Motor neuron (in vitro differentiated cells): ENCODE measurements at regions not wholly inside any gene's neighbourhood (a gene's known extent, or its start where the extent isn't known, plus 50 kb on each side); places are given as distances from the start of the nearest gene placed in this dataset.

Source experiments
- ATAC-seq, 8 experiments: fragments of 200-7000 bp; cut with Tn5 transposase; replicated peaks in 6 of 8; 2 replicates each; pipeline ENCODE4 v1.8.0; 2021; ENCODE audit warnings: mild to moderate bottlenecking in 8 of 8, moderate library complexity in 8 of 8
- H3K27ac ChIP-seq, 2 donors: fragments of 250-450 bp; sonication (Bioruptor Pico); 2 replicates each; pipeline ENCODE4 v1.9.0; 2021; ENCODE audit warnings: antibody characterized with exemption in 2 of 2, mild to moderate bottlenecking in 2 of 2, moderate library complexity in 1 of 2
- H3K4me1 ChIP-seq, 2 donors: fragments of 250-450 bp; sonication (Bioruptor Pico); replicated peaks in 1 of 2; 2 replicates each; pipeline ENCODE4 v1.6.1; 2021; ENCODE audit warnings: antibody characterized with exemption in 2 of 2, mild to moderate bottlenecking in 2 of 2, moderate library complexity in 1 of 2
- H3K4me3 ChIP-seq, 5 donors: fragments of 250-450 bp; sonication (Bioruptor Pico); 2 replicates each; pipeline ENCODE4 v1.9.0; 2021; ENCODE audit warnings: antibody characterized with exemption in 5 of 5, mild to moderate bottlenecking in 5 of 5, moderate library complexity in 4 of 5
- WGBS, 10 experiments: fragments of 450-650 bp; shearing (Covaris generic); methylation state at CpG; one replicate each; pipeline ENCODE4 v1.0.0; 2022; 5-methylcytosine and 5-hydroxymethylcytosine counted together
- in situ Hi-C, 9 experiments: fragments of 400-800 bp; cut with MboI; loops; one replicate each; pipeline ENCODE4 v1.15.0; 2021; ENCODE audit warnings: low sequenced_read_pairs in 9 of 9, low pct_unique_long_range_greater_than_20kb in 2 of 9; ENCODE audit not compliant: unreplicated experiment in 9 of 9

- 37 to 94% (median 83%) methylated on average over 1 to 3 of the region's 3 CpGs; no CpG with 5 or more reads in 3 of the 10 experiments for WGBS, 10 experiments
- ATAC-seq: no peak
- peaks cover 49 to 70% of the 10 kb centered on the region in 2 donors for H3K4me1 ChIP-seq
- in situ Hi-C loops: no loop called here
- no peak overlapping the region for H3K4me3 ChIP-seq
- no peak overlapping the region for H3K27ac ChIP-seq
Observed at GRCh38 chr1:38137164-38137563, 90.6 kb upstream of the POU3F1 start.

GRCh38 chr1:38135625-38136414 is 89.2 kb upstream of the POU3F1 start:
- H3K27ac ChIP-seq: peak overlapping the region; percentile 3 to 7
- peak in 5 of 8 experiments; percentile 25 to 78 (median 72) for ATAC-seq
- peaks cover 44 to 59% of the 10 kb centered on the region in 2 donors for H3K4me1 ChIP-seq
- WGBS, 10 experiments: 18 to 76% (median 29%) methylated on average over 3 to 17 of the region's 24 CpGs; no CpG with 5 or more reads in 1 of the 10 experiments
- no peak overlapping the region for H3K4me3 ChIP-seq
- in situ Hi-C loops: no loop called here

GRCh38 chr1:38134294-38134755 is 87.7 kb upstream of the POU3F1 start:
- Histone ChIP-seq H3K4me1 (peaks cover 31 to 47% of the 10 kb centered on the region in 2 donors), H3K4me3 (no peak overlapping the region), H3K27ac (no peak overlapping the region)
- 13 to 93% (median 74%) methylated on average over 1 to 18 of the region's 22 CpGs; no CpG with 5 or more reads in 4 of the 10 experiments for WGBS, 10 experiments
- in situ Hi-C loops: no loop called here
- peak in 3 of 8 experiments; percentile 17 to 57 (median 37) for ATAC-seq

- WGBS, 10 experiments: 60 to 100% (median 80%) methylated on average over 1 to 8 of the region's 27 CpGs; no CpG with 5 or more reads in 6 of the 10 experiments
- Histone ChIP-seq H3K27ac (no peak overlapping the region), H3K4me3 (no peak overlapping the region), H3K4me1 (peaks cover 26 to 43% of the 10 kb centered on the region in 2 donors)
- in situ Hi-C loops: no loop called here
- peak in 5 of 8 experiments; percentile 7 to 63 (median 57) for ATAC-seq
Observed at GRCh38 chr1:38133756-38134155, 87.2 kb upstream of the POU3F1 start.

GRCh38 chr1:38133304-38133703 is 86.7 kb upstream of the POU3F1 start:
- ATAC-seq: no peak
- in situ Hi-C loops: no loop called here
- WGBS, 10 experiments: 62 to 83% (median 71%) methylated on average over 1 to 3 of the region's 7 CpGs; no CpG with 5 or more reads in 7 of the 10 experiments
- Histone ChIP-seq H3K27ac (no peak overlapping the region), H3K4me3 (no peak overlapping the region), H3K4me1 (peaks cover 25 to 39% of the 10 kb centered on the region in 2 donors)

GRCh38 chr1:38132681-38133080 is 86.1 kb upstream of the POU3F1 start:
- no peak overlapping the region for H3K27ac ChIP-seq
- no peak for ATAC-seq
- no peak overlapping the region for H3K4me3 ChIP-seq
- 64 to 100% (median 79%) methylated on average over 1 to 6 of the region's 6 CpGs; no CpG with 5 or more reads in 1 of the 10 experiments for WGBS, 10 experiments
- in situ Hi-C loops: no loop called here
- H3K4me1 ChIP-seq: peaks cover 25 to 36% of the 10 kb centered on the region in 2 donors

- 12 to 100% (median 72%) methylated on average over 2 to 6 of the region's 6 CpGs; no CpG with 5 or more reads in 2 of the 10 experiments for WGBS, 10 experiments
- H3K27ac ChIP-seq: no peak overlapping the region
- peaks cover 26 to 35% of the 10 kb centered on the region in 2 donors for H3K4me1 ChIP-seq
- no peak overlapping the region for H3K4me3 ChIP-seq
- no peak for ATAC-seq
- in situ Hi-C loops: no loop called here
Observed at GRCh38 chr1:38131024-38131585, 84.5 kb upstream of the POU3F1 start.

GRCh38 chr1:38129971-38130370 is 83.4 kb upstream of the POU3F1 start:
- in situ Hi-C loops: no loop called here
- Histone ChIP-seq H3K27ac (no peak overlapping the region), H3K4me3 (no peak overlapping the region), H3K4me1 (peaks cover 19 to 26% of the 10 kb centered on the region in 2 donors)
- peak in 2 of 8 experiments; percentile 23 to 24 for ATAC-seq
- 83 to 100% (median 100%) methylated on average over 1 to 2 of the region's 2 CpGs; no CpG with 5 or more reads in 6 of the 10 experiments for WGBS, 10 experiments

GRCh38 chr1:38129473-38129872 is 82.9 kb upstream of the POU3F1 start:
- no peak for ATAC-seq
- Histone ChIP-seq H3K4me1 (peaks cover 19 to 26% of the 10 kb centered on the region in 2 donors), H3K27ac (no peak overlapping the region), H3K4me3 (no peak overlapping the region)
- 30 to 100% (median 80%) methylated on average over 1 to 5 of the region's 5 CpGs; no CpG with 5 or more reads in 3 of the 10 experiments for WGBS, 10 experiments
- in situ Hi-C loops: no loop called here

GRCh38 chr1:38128926-38129453 is 82.4 kb upstream of the POU3F1 start:
- Histone ChIP-seq H3K4me1 (peaks cover 17 to 24% of the 10 kb centered on the region in 2 donors), H3K27ac (no peak overlapping the region), H3K4me3 (no peak overlapping the region)
- no peak for ATAC-seq
- WGBS, 10 experiments: 40 to 94% (median 84%) methylated on average over 2 to 8 of the region's 9 CpGs; no CpG with 5 or more reads in 5 of the 10 experiments
- in situ Hi-C loops: no loop called here

- WGBS, 10 experiments: 50 to 92% (median 76%) methylated on average over 1 to 2 of the region's 2 CpGs; no CpG with 5 or more reads in 5 of the 10 experiments
- no peak overlapping the region for H3K27ac ChIP-seq
- in situ Hi-C loops: no loop called here
- ATAC-seq: no peak
- peaks cover 12 to 23% of the 10 kb centered on the region in 2 donors for H3K4me1 ChIP-seq
- H3K4me3 ChIP-seq: no peak overlapping the region
Observed at GRCh38 chr1:38128511-38128910, 81.9 kb upstream of the POU3F1 start.

- peaks cover 9 to 17% of the 10 kb centered on the region in 2 donors for H3K4me1 ChIP-seq
- no peak overlapping the region for H3K27ac ChIP-seq
- in situ Hi-C loops: no loop called here
- 29 to 42% methylated on average over 2 of the region's 2 CpGs; no CpG with 5 or more reads in 8 of the 10 experiments for WGBS, 10 experiments
- peak in 6 of 8 experiments; percentile 19 to 66 (median 56) for ATAC-seq
- no peak overlapping the region for H3K4me3 ChIP-seq
Observed at GRCh38 chr1:38127428-38127827, 80.8 kb upstream of the POU3F1 start.

GRCh38 chr1:38126970-38127369 is 80.4 kb upstream of the POU3F1 start:
- in situ Hi-C loops: no loop called here
- Histone ChIP-seq H3K4me1 (peaks cover 9 to 14% of the 10 kb centered on the region in 2 donors), H3K27ac (no peak overlapping the region), H3K4me3 (no peak overlapping the region)
- 20 to 64% (median 56%) methylated on average over 1 to 5 of the region's 8 CpGs; no CpG with 5 or more reads in 7 of the 10 experiments for WGBS, 10 experiments
- peak in 5 of 8 experiments; percentile 4 to 33 (median 27) for ATAC-seq
